K562 (cell line): ENCODE measurements at regions not wholly inside any gene's neighbourhood (a gene's known extent, or its start where the extent isn't known, plus 50 kb on each side); places are given as distances from the start of the nearest gene placed in this dataset.

Source experiments
- CTCF ChIP-seq, 3 experiments: IDR thresholded peaks in 2 of 3; conservative IDR thresholded peaks in 1 of 3; 2 replicates each; pipeline ENCODE4 v1.5.1; 2011 to 2012; ENCODE audit warnings: low read length in 3 of 3, mild to moderate bottlenecking in 3 of 3, control low read depth in 2 of 3, improper control_type of control experiment in 1 of 3, inconsistent platforms in 1 of 3, low read depth in 1 of 3, mixed read lengths in 1 of 3, moderate library complexity in 1 of 3; ENCODE audit not compliant: insufficient read depth in 2 of 3
- KAT2B ChIP-seq: IDR thresholded peaks from one replicate; pipeline ENCODE4 v1.6.1; 2012; ENCODE audit warnings: low read depth, mild to moderate bottlenecking, control low read depth, inconsistent platforms, low read length, moderate library complexity
- KDM4B ChIP-seq, 2 experiments: fragments of 450-650 bp in 1 of 2; sonication (generic) in 1 of 2; IDR thresholded peaks; 2 replicates each; pipeline ENCODE4 v1.6.1; 2016 to 2017; ENCODE audit warnings: borderline replicate concordance in 2 of 2, antibody characterized with exemption in 1 of 2, low read depth in 1 of 2, mild to moderate bottlenecking in 1 of 2
- NRF1 ChIP-seq, 2 experiments: fragments of 450-650 bp; IDR thresholded peaks in 1 of 2; conservative IDR thresholded peaks in 1 of 2; 2 replicates each; pipeline ENCODE4 v1.6.1; 2014; ENCODE audit warnings: mild to moderate bottlenecking in 2 of 2
- SMC3 ChIP-seq: conservative IDR thresholded peaks from 2 replicates; pipeline ENCODE4 v1.6.1; 2011; ENCODE audit warnings: low read depth, low read length, improper control_type of control experiment; ENCODE audit not compliant: insufficient read depth
- SP2 ChIP-seq: IDR thresholded peaks from 2 replicates; pipeline ENCODE4 v1.6.1; 2011; ENCODE audit warnings: mild to moderate bottlenecking, low read depth, low read length, moderate library complexity; ENCODE audit not compliant: poor library complexity, severe bottlenecking; ENCODE audit errors: extremely low read depth
- STAT5A ChIP-seq: IDR thresholded peaks from 2 replicates; pipeline ENCODE4 v1.6.1; 2012; ENCODE audit warnings: low read length, inconsistent platforms, borderline replicate concordance
- THRAP3 ChIP-seq: fragments of 450-650 bp; IDR thresholded peaks from 2 replicates; pipeline ENCODE4 v1.6.1; 2016; ENCODE audit warnings: mild to moderate bottlenecking, inconsistent platforms, borderline replicate concordance
- UBTF ChIP-seq, 2 experiments: IDR thresholded peaks; 2 replicates each; pipeline ENCODE4 v1.6.1; 2012; ENCODE audit warnings: improper control_type of control experiment in 2 of 2, low read depth in 2 of 2, low read length in 2 of 2, borderline replicate concordance in 1 of 2
- TF ChIP-seq, protein P1 (sequence below): fragments of 450-650 bp; IDR thresholded peaks from 2 replicates; pipeline ENCODE4 v1.6.1; 2017; ENCODE audit warnings: antibody characterized with exemption, mild to moderate bottlenecking

DNA sequence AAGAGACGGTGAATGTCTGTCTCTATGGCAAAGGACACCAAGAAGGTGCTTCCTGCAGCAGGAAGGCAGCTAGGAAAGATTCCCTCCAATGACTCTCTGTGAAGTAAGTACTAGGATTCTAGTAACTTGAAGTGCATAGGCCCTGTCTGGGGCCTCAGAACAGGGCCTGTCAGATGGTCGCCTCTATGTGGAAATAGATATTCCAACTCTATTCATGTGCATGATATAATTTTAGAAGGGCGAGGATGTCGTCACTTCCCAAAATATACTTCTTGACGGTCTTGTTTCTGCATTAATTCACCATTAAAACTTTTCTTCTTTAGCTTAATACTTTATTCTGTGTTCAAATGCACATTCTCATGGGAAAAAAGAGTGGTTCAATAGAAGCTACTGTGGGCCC, 167.0 kb downstream of the TLE3 start:
- TF ChIP-seq CTCF (IDR thresholded peaks at IDR 0.05 in 2 of 3, conservative IDR thresholded peaks at IDR 0.05 in 1 of 3; ENCODE audit: insufficient read depth in 2 of 3, low read depth in 1 of 3, low read length in 3 of 3), result no peak
- TF ChIP-seq SMC3, result no peak
- no peak for TF ChIP-seq THRAP3
- no peak for TF ChIP-seq UBTF (IDR thresholded peaks at IDR 0.05; ENCODE audit: borderline replicate concordance in 1 of 2, low read depth in 2 of 2, low read length in 2 of 2)
- no peak for TF ChIP-seq SP2
- TF ChIP-seq, protein P1, sequence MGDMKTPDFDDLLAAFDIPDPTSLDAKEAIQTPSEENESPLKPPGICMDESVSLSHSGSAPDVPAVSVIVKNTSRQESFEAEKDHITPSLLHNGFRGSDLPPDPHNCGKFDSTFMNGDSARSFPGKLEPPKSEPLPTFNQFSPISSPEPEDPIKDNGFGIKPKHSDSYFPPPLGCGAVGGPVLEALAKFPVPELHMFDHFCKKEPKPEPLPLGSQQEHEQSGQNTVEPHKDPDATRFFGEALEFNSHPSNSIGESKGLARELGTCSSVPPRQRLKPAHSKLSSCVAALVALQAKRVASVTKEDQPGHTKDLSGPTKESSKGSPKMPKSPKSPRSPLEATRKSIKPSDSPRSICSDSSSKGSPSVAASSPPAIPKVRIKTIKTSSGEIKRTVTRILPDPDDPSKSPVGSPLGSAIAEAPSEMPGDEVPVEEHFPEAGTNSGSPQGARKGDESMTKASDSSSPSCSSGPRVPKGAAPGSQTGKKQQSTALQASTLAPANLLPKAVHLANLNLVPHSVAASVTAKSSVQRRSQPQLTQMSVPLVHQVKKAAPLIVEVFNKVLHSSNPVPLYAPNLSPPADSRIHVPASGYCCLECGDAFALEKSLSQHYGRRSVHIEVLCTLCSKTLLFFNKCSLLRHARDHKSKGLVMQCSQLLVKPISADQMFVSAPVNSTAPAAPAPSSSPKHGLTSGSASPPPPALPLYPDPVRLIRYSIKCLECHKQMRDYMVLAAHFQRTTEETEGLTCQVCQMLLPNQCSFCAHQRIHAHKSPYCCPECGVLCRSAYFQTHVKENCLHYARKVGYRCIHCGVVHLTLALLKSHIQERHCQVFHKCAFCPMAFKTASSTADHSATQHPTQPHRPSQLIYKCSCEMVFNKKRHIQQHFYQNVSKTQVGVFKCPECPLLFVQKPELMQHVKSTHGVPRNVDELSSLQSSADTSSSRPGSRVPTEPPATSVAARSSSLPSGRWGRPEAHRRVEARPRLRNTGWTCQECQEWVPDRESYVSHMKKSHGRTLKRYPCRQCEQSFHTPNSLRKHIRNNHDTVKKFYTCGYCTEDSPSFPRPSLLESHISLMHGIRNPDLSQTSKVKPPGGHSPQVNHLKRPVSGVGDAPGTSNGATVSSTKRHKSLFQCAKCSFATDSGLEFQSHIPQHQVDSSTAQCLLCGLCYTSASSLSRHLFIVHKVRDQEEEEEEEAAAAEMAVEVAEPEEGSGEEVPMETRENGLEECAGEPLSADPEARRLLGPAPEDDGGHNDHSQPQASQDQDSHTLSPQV, result no peak
- no peak for TF ChIP-seq NRF1 (conservative IDR thresholded peaks at IDR 0.05 in 1 of 2, IDR thresholded peaks at IDR 0.05 in 1 of 2)
- TF ChIP-seq KDM4B (IDR thresholded peaks at IDR 0.05; ENCODE audit: borderline replicate concordance in 2 of 2, low read depth in 1 of 2), result no peak
- no peak for TF ChIP-seq KAT2B
- no peak for TF ChIP-seq STAT5A
